Kidney capillary endothelial cell (primary cell): ENCODE measurements at regions not wholly inside any gene's neighbourhood (a gene's known extent, or its start where the extent isn't known, plus 50 kb on each side); places are given as distances from the start of the nearest gene placed in this dataset.
"Not testable (repeated sequence)": the region's sequence is repeated elsewhere in the genome, so short reads cannot be mapped to it uniquely, and the experiment has no call there.

Source experiments
- DNase-seq: peaks from one replicate; pipeline ENCODE4 v3.0.0-alpha.2; 2018; ENCODE audit warnings: low spot score

GRCh38 chr12:61291647-61292046, 968.6 kb upstream of the USP15 start:
- no peak for DNase-seq

GRCh38 chr12:61294011-61294410, 966.2 kb upstream of the USP15 start:
- DNase-seq: not testable (repeated sequence)

- no peak for DNase-seq
These were observed 958.4 kb upstream of the USP15 start for GRCh38 chr12:61301817-61302216.

GRCh38 chr12:61302282-61302681, 957.9 kb upstream of the USP15 start:
- DNase-seq: no peak

GRCh38 chr12:61308220-61308619, 952.0 kb upstream of the USP15 start:
- no peak for DNase-seq

GRCh38 chr12:61311413-61311812, 948.8 kb upstream of the USP15 start:
- no peak for DNase-seq

DNA sequence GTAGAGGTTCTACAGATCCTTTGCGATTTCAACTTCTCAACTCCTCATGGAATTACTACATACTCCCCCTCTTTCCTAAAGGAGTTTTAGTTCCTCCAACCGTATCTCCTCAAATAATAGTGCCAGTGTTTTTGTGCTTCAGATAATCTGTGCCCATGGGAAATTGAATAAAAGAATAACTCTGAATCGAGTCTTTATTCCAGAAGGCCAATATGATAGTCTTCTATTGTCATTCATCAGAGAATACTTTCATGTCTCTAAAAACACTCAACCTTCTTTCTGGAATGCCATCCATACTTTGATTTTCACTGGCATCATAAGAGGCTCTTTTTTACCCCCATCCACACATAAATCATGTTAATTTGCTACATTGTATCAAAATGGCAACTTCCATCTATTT, 911.3 kb upstream of the USP15 start:
- DNase-seq: no peak

DNA sequence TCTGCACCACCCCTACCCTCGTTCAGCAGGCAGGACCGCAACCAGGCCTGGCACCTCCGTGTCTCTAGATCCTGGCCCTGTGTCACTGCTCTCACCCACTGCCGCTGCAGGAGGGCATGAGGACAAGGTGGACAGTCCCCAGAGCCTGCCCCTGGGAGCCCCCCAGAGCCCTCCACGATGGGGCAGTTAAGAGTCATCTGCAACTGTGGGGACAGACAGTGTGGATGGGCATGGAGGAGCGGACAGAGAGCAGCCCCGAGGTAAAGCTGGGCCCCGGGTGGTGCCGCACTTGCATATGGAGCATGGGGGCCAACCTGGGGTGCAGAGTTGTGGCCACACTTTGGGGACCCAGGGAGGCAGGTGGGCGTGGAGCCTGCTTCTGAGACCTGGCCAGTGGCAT, 905.1 kb upstream of the USP15 start:
- no peak for DNase-seq

DNA sequence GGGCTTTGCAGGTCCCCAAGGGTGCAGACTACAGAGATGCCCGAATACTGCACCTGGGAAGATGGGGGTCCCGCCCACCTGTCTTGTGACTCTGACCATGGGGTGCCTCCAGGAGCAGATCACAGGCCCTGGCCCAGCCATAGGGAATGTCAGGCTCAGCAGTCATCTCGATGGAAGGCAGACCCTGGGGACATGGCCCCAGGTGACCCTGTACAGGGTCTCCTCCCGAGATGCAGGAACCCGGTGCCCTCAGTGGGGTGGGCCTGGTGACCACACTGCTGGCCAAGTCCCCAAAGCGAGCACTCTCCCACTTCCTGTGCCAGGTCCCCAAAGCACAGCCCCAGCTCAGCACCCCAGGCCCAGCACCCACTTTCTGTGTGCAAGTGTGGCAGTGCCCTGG, 903.7 kb upstream of the USP15 start:
- DNase-seq: no peak

- no peak for DNase-seq
These were observed 902.7 kb upstream of the USP15 start for GRCh38 chr12:61357496-61357895.

DNA sequence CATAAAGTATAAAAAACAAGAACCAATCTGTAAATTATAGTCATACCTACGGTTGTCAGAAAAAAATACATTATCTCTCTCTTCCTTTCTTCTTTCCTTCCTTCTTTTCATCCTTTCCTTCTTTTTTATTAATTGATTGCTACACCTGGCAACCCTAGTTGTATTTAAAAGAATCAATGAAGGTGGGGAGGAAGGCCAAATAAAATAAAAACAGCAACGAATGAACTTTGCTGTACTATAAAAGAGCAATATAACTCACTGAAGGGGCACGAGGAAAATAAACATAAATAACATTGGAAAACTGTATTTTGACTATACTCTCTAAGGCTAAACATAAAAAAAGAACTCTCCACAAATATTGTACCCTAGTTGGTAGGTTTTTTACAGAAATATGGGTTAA, 898.2 kb upstream of the USP15 start:
- no peak for DNase-seq

DNA sequence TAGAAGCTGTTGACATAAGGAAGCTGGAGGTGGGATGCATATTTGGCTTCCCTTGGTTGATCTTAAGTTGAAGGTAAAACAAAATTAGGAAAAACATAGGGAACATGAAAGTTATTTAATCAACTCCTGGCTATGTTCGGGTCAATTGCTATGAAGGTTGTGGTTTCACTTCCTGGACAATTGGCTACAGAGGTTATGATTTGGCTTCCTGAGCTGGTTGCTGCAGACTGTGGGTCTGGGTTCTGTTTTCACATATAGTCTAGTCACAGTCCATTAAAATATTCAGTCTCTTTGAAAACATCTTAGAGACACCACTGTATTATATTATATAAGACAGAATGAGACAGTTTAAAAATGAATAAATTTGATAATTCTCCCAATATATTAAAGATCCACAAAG, 895.2 kb upstream of the USP15 start:
- no peak for DNase-seq

- no peak for DNase-seq
These were observed 892.9 kb upstream of the USP15 start for GRCh38 chr12:61367281-61367785.

GRCh38 chr12:61369241-61369910, 890.8 kb upstream of the USP15 start:
- no peak for DNase-seq

GRCh38 chr12:61384511-61384910, 875.7 kb upstream of the USP15 start:
- no peak for DNase-seq

DNA sequence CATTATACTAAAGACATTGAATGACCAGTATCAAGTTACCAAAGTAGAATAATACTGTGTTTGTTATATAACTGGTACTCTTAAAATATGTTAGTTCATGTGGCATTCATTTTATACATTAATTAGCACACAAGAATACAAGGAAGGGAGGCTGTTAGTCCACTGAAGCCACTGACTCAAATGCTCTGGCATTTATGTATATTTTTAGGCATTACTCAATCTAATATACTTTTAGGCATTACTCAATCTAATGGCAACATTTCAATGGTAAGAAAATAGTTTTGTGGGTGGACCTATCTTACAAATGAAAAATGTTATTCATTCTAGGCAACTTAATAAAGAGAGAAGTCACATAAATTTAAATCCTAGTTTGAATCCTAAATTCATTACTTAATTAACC, 874.4 kb upstream of the USP15 start:
- DNase-seq: no peak

GRCh38 chr12:61397668-61398067, 862.5 kb upstream of the USP15 start:
- no peak for DNase-seq

GRCh38 chr12:61412201-61412600, 848.0 kb upstream of the USP15 start:
- no peak for DNase-seq

DNA sequence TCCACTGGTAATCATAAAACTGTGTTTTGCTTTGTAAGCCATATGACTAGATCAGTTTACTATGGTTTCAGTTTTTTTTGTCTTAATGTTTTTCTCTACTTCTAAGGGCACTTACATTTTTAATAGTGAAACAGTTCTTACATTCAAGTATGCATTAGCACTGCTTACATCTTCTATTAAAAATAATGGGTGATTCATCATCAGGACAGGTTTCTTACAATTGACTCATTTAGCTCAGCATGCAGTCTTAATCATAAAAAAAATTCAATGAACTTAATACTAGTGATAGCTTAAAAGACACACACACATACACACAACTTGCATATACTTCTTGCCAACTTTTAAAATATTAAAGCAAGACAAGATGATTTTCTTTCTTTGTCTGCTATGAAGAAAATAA, 845.7 kb upstream of the USP15 start:
- DNase-seq: no peak

GRCh38 chr12:61422786-61423185, 837.4 kb upstream of the USP15 start:
- no peak for DNase-seq

DNA sequence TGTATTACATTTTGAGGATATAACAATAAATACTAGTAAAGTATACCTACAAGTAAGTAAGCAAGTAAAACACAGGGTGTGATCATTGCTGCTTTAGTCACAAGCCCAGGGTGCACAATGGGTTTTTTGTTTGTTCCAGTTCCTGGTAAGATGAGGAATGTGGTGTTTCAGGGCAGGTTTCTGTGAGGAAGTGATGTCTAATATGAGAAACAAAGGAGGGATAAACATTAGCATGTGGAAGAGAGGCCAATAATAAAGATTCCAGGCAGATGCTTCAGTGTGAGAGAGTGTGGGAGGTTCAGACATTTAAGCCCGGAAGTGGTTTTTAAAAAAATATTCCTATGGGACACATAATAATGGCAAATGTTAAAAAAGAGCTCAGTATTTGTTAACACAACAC, 808.1 kb upstream of the USP15 start:
- DNase-seq: no peak

DNA sequence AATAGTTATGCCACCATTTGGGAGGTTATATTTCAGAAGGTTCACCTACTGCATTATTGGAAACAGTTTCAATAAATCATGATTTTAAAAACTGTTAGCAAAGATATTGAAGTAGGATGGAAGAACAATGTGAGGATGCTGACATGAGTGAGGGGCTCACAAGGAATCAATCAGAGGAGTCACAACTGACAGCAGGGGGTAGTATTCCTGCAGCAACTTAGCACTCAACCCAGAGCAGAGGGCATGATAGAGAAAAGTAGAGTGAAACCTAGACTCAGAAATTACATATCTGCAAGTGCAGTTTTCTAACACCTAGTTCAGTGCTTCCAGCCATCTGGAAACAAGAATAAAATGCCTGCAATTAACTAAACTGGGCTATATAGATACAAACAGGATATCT, 772.5 kb upstream of the USP15 start:
- no peak for DNase-seq

GRCh38 chr12:61490526-61491498, 769.4 kb upstream of the USP15 start:
- no peak for DNase-seq
